Hematopoietic multipotent progenitor cell treated with erythropoietin and hydrocortisone succinate and interleukin-3 and kit ligand, for 8 days (in vitro differentiated cells): ENCODE measurements at regions not wholly inside any gene's neighbourhood (a gene's known extent, or its start where the extent isn't known, plus 50 kb on each side); places are given as distances from the start of the nearest gene placed in this dataset.

Experiments
- DNase-seq: peaks from one replicate; pipeline ENCODE4 v3.0.0-alpha.2; 2015

GRCh38 chr14:32027255-32027939, 49.7 kb upstream of the ARHGAP5 start:
- no peak for DNase-seq
